ENCODE measurements at regions not wholly inside any gene's neighbourhood (a gene's known extent, or its start where the extent isn't known, plus 50 kb on each side); places are given as distances from the start of the nearest gene placed in this dataset.

- no peak overlapping the region for H3K27ac ChIP-seq
- TF ChIP-seq ZFX (IDR thresholded peaks at IDR 0.05; ENCODE audit: borderline replicate concordance) (no peak), CTCF (IDR thresholded peaks at IDR 0.05) (no peak)
Observed at GRCh38 chr11:81222491-81222890, 1511.2 kb downstream of the FAM181B start.

- no peak for TF ChIP-seq CTCF (IDR thresholded peaks at IDR 0.05)
- no peak overlapping the region for H3K27ac ChIP-seq
Observed at GRCh38 chr11:81220146-81220895, 1513.3 kb downstream of the FAM181B start.

GRCh38 chr11:81219661-81220060 lies 1514.0 kb downstream of the FAM181B start:
- no peak for TF ChIP-seq CTCF (IDR thresholded peaks at IDR 0.05)
- TF ChIP-seq ZFX (IDR thresholded peaks at IDR 0.05; ENCODE audit: borderline replicate concordance): no peak
- H3K27ac ChIP-seq: no peak overlapping the region

GRCh38 chr11:81218440-81218839 lies 1515.2 kb downstream of the FAM181B start:
- TF ChIP-seq ZFX (IDR thresholded peaks at IDR 0.05; ENCODE audit: borderline replicate concordance): no peak
- no peak for TF ChIP-seq CTCF (IDR thresholded peaks at IDR 0.05)
- no peak overlapping the region for H3K27ac ChIP-seq

- TF ChIP-seq ZFX (IDR thresholded peaks at IDR 0.05; ENCODE audit: borderline replicate concordance) (no peak), CTCF (IDR thresholded peaks at IDR 0.05) (no peak)
- no peak overlapping the region for H3K27ac ChIP-seq
Observed at GRCh38 chr11:81211050-81211449, 1522.6 kb downstream of the FAM181B start.

- TF ChIP-seq CTCF (IDR thresholded peaks at IDR 0.05) (no peak), ZFX (IDR thresholded peaks at IDR 0.05; ENCODE audit: borderline replicate concordance) (no peak)
- no peak overlapping the region for H3K27ac ChIP-seq
Observed at GRCh38 chr11:81207421-81208054, 1526.1 kb downstream of the FAM181B start.

- TF ChIP-seq CTCF (IDR thresholded peaks at IDR 0.05): no peak
- TF ChIP-seq ZFX (IDR thresholded peaks at IDR 0.05; ENCODE audit: borderline replicate concordance): no peak
- no peak overlapping the region for H3K27ac ChIP-seq
Observed at GRCh38 chr11:81203876-81204275, 1529.8 kb downstream of the FAM181B start.
